ENCODE measurements at regions not wholly inside any gene's neighbourhood (a gene's known extent, or its start where the extent isn't known, plus 50 kb on each side); places are given as distances from the start of the nearest gene placed in this dataset.

DNA sequence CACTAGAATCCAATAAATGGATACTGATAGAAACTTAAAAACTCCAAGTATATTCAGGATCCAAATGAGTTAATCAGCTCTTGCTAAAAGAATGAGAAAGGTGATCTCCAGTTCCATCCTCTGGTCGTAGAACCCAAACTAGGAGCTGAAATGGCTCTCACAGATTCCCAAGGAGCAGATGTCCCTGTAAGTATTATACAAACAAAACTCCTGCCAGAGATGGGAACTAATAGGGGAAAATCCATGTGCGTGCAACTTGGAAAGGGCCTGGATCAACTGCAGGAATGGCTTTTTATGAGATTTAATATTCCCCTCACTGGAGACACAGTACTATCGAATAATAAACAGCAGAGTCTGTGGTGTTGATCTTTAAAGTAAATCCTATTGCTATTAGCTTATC, 309.2 kb upstream of the TBX3 start:
- no peak for DNase-seq

DNA sequence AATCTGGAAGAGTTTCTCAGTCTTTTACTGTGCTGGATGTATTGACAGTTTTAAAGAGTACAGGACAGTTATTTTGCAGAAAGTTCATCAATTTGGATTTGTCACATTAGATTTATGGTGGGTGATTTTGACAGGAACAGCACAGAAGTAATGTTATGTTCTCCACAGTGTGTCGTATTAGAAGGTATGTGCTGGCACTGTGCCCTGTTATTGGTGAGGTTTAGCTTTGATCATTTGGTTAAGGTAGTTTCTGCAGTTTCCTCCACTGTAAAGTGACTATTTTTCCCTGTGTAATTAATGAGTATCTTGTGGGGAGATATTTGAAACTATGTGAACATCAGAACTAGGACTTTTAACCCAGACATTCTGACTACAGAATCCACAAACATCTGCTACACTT, 308.5 kb upstream of the TBX3 start:
- DNase-seq: no peak

DNA sequence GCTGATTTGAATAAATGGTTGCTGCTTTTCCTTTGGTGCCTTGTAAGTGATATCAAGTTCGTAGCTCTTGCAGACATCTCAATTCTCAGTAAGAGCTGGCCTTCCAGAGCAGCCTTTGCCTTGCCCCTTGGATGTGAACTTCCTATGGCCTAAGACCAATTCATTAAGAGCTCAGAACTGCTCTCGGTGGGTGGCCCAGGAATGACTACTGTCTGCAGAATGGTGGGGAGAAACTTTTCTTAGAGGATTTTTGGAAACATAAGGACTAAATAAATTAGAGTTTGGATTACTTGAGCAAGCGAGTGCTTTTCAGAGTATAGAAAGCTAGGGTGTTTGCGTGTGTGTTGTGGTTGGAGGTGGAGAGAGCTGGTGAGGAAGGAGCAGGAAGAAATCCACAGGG, 306.4 kb upstream of the TBX3 start:
- no peak for DNase-seq

DNA sequence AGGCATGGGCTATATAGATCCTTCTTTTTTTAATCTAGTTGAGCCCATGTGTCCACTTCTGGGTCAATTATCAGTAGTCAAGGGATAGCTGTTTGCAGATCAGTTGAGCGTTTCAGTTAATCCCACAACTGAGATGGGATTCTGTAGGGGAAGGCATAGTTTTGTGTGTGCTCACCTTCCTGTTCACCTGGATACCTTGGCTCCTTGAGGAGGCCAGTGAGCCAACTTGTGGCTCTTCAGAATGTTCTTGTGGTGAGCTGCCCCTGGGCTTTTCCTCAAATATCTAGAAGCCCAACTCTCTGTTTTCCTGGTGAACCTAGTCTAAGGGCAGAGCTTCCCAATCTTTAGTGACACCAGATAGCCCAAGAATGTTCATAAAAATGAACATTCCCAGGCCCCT, 302.9 kb upstream of the TBX3 start:
- DNase-seq: no peak

DNA sequence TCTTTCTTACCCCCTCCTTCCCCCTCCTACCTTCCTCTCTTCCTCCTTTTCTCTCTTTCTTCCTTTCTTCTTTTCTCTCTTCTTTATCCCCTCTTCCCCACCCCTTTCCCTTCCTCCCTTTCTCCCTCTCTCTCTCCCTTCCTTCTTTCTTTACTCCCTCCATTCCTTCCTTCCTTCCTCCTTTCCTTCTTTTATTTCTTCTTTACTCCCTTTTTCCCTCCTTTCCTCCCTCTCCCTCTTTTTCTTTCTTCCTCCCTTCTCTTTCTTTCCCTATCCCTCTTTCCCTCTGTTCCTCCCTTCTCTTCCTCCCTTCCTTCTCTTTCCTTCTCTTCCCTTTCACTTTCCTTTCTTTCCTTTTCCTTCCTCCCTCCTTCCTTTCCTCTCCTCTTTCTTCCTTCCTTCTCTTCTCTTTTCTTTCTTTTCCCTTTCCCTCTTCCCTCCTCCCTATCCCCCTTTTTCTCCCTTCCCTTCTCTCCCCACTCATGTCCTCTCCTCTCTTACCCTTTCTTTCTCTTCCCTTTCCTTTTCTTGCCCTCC, 302.3 kb upstream of the TBX3 start:
- DNase-seq: no peak

DNA sequence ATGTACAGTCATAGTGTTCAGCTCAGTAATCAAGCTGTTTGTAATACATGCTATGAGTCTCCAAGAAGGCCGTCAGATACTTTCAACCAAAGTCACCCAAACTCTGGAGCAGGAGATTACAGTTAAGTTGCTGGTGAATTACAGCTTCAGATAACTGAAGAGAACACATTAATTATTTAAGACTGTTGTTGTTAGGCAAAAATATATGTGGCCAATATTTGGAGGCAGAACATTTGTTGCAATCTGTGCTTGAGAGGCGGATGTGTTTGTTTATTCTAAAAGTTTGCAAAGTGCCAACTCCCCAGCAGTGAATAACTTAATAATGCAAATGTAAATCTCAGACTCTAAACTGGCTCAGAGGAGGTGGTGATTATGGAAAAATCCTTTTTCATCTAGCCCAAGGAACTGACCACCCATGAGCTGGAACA, 300.7 kb upstream of the TBX3 start:
- no peak for DNase-seq

DNA sequence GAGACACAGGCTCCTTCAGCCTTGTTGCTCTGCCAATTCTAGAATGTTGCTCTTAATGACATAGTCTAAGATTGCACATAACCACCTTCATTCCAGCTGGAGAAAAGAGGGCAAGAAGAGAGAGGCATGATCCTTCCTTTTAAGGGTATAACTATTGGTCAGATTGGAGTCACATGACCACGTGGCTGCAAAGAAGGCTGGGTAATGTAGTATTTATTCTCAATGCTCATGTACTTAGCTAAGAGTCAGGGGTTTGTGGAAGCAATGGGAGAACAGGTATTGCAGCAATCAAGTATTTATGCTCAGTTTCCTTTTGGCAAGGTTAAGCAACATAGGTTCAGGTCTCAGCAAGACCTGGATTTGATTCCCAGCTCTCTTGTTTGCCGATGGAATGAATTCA, 298.8 kb upstream of the TBX3 start:
- DNase-seq: no peak

DNA sequence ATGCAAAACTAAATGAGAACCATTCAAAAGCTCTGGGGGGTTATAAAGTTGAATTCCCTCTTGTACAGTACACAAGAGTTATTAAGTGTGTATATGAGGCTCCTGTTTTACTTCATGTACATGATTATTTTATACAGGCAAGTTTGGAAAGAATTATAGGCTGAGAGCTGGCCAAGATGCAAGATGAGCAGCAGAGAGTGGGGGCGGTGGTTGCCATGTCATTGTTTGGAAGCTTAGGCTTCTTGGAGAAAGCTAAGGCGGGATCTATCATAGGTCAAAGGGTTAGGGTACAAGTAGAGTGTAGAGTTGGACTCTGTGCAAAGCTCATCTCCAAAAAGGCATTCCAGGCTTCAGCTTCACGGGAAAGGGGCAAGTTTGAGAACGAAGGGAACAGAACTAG, 297.1 kb upstream of the TBX3 start:
- DNase-seq: no peak

DNA sequence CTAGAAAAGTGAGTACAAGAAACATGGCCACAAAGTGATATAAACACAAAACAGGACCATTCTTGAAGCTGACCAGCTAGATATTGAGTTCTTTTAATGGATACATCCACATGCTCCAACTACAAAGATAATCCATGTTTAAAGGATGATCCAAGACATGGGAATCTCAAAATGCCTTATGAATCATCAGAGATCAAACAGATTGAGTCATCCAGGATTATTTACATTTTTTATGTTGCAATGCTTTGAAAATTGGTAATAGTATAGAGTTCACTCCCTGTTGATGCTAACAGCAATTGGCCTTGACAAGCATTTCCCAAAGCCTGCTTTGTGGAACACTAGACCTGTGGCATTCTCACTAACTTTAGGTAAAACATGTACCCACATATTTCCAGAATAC, 293.0 kb upstream of the TBX3 start:
- DNase-seq: no peak

DNA sequence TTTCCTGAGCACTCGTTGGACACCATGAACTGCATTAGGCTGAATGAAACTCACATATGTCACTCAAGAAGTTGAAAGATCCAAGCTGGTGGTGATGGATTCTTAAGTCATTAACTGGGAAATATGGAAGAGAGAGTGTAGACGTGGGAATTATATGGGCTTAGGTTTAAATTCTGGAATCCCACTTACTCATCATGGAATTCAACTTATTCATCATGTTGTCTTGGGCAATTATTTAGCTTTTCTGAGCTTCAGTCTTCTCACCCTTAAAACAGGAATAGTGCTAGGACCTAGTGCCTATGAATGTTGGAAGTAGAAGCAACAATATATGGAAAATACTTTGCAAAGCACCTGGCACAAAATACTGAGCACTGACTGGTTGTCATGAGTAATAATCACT, 292.4 kb upstream of the TBX3 start:
- no peak for DNase-seq

DNA sequence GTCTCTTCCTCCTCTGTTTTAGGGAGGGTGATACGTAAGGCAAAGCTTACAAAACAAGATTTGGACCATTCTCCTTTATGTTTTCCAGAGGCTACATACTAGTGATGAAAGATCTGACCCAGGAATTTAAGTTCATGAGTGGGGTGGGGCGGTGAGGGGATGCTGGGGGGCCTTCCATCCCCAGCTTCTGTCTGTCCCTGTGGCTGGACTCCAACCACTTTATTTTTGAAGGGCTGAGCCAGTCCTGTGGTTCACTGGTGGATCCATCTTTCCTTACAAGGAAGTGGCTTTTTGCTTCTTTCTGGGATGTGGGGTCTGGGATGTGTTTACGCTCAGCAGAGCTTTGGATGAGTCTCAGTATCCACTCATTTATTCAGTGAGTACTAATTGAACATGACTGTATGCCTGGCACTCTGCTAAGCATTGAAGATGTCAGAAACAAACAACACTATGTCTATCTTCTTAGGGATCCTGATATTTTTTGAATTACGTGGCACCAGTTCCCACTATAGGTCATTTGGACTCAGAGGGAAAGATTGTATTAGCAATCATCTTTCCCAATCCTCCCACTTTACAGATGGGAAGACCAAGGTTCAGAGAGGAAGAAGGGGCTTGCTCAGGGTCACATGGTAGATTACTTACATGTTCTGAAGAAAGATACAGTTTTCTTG, 291.8 kb upstream of the TBX3 start:
- DNase-seq: no peak

DNA sequence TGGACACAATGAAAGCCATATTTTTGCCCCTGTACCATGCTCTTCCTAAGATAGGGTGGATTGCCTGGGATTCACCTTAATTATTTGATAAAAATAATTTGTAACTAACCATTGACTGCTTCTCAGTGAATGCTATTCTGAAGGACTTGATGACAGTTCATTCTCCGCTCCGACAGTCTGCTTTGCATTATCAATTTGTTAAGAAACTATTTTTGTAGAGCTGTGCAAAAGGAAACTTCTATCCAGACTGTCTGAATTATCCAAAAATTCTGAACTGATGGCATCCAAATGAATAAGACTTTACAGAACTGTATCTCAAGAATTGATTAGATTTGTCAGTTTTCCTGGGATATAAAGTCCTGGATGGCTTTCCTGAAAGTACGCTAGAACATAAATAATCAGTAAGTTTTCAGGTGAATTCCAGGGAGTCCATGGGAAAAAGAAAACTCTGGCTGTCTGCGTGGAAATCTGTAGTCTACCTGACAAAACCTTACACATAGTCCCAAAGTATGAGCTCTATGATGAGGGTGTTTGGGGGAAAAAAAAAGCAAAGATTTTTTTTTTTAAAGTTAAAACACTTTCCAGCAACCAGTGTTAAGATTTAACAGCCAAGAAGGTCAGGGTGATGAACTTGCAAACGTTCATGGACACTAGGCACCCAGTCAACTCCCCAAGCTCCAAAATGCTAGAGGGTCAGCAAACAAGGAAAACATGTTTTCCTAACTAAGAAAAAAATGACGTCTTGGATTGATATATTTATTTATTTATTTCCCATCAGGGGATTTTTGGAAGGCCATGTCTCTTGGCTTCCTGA, 291.1 kb upstream of the TBX3 start:
- no peak for DNase-seq

DNA sequence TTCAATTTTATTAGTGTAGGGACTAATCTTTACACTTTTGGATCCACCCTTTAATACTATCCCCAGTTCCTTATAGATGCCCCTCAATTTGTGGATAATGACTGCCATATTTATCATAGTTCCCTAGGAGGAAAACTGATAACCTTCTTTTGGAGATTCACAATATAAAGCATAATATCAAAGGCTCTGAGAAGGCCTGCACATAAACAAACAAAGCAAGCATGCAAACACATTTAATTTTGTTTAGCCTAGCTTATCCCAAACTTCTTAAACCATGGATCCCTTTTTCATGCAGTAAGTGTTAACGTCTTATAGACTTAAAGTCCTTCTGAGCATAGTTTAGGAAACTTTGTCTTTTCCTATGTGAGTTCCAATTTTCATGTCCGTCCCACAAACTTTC, 290.4 kb upstream of the TBX3 start:
- no peak for DNase-seq

DNA sequence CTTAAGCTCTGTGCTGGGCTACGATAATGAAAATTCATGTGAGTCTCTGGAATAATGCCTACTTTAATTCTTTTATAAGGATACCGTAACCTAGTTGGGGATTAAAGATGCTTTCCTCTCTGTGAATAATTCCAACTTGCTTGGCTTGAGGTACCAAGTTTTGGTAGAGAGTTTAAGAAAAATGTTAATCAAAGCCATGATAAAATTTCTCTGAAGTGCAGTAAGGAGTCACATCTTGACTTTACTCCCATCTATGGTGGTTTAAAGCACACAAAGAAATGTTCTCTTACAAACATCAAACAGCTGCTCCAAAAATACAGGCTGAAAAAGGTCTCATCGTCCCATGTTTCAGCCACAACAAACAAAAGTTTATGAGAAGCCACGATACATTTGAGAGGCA, 284.8 kb upstream of the TBX3 start:
- DNase-seq: no peak

DNA sequence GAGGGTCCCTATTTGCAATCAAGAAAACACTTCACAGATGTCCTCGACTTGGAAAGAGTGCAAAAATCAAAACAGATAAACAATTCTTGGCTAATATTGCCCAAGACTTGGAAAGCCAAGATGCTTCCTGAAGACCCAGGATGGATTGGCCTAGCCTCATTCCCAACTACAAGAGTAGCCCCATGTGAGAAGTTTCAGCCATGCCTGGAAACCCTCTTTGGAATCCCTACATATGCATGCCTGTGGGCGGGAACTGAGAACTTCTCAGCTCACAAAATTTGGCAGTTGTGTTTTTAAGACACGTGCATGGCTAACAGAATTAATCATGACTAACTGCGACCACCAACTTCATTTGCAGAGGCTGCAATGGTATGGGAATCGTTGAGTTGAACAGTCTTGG, 283.2 kb upstream of the TBX3 start:
- no peak for DNase-seq

DNA sequence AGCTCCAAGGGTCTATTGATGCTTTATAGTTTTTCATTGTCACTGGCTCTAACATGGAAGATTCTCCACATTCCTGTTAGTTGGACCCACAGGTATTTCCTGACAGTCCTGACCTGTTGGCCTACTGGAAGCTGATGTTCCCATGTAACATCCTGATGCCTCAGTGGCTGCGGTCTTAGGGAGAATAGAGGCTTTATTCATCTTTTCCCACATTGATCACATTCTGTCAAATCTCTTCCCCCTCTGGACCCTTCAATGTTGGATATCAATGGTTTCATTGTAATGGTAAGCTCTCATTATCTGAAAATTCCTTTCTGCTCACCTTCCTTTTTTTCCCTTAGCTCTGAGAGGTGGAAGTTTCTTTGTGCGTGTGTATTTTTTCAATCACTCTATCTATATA, 280.9 kb upstream of the TBX3 start:
- no peak for DNase-seq

DNA sequence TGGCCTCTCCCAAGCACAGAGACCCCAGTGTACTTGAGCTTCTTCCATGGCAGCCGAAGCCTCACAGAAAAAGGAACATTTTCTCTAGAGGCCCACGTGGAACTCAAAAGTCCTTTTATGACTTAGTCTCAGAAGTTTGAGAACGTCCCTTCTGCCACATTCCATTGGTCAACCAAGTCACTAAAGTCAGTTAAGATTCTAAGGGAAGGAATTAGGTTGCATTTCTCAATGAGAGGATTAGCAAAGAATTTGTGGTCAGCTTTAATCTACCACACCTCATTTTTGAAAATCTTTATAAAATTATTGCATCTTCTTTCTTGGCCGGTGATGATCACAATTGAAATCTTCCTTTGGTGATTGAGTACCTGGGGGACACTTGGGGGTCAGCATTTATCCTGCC, 279.9 kb upstream of the TBX3 start:
- DNase-seq: no peak

DNA sequence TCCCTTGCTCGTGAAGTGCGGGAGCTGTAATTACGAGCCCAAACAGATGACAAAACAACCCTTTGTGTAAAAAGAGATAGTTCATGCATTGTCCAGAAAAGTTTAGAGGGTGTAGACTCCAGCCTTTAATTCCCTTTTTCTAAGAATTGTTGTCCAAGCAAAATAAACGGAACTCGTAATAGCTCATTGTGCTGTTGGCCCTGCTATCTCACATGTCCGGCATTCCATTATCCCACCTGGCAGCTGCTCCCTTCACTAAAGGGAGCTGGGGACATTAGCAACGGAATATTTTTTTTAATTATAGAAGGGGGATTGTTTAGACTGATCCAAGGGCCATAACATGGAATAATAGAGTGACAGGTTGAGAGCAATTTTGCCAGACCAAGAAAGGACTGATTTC, 277.5 kb upstream of the TBX3 start:
- no peak for DNase-seq

DNA sequence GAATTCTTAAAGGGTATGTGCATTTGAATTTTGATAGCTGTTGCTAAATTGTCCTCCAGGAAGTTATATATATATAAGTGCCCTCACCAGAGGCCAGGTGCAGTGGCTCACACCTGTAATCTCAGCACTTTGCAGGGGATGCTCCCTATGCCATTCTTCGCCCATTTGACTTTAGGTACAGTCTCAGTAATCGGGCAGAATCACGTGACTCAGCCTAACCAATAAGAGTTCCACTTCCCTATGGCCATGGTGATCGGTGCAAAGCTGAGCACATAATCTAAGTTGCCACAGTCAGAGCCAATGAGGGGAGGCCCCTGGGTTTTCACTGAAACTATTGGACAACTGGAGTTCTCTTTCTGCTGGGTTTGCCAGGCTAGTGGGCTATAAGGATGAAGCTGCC, 274.6 kb upstream of the TBX3 start:
- no peak for DNase-seq

DNA sequence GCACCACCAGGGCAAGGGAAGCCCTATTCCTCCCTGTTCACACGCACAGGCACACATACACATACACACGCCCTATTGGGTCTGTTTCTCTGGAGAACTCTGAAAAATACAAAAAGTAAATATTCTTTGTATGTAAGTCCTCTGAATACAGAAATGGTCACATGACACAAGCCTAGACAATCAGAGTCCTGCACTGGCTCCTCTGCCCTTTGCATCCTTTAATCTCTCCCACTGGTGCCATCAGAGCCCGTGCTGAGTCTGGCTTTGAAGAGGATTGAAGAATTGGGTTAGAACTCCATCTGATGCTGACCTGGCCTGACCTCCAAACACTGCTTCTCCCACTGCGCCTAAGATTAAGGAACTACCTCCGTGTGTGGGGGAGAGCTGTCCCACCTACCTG, 273.2 kb upstream of the TBX3 start:
- no peak for DNase-seq

DNA sequence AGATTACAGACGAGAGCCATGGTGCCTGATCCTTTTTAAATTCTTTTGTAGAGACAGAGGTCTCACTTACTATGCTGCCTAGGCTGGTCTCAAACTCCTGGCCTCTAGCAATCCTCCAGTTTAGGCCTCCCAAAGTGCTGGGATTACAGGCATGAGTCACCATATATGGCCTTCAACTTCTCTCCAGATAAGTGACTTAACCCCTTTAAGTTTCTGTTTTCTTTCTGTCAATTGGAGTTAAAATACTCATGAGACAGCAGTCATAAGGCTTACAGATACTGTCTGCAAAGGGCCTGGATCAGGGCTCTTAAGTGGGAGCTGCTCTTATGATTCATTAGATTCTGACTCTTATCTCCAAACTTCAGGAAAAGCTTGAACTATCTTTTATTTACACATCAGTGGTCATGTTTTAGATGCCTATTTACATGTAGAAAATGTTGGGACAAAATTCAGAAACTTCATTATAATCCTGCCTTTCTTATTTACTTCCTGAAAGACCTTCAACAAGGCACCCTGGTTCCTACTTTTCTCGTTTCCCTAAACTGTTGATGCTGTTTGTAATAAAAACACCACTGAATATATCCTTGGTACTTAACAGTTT, 271.5 kb upstream of the TBX3 start:
- no peak for DNase-seq

DNA sequence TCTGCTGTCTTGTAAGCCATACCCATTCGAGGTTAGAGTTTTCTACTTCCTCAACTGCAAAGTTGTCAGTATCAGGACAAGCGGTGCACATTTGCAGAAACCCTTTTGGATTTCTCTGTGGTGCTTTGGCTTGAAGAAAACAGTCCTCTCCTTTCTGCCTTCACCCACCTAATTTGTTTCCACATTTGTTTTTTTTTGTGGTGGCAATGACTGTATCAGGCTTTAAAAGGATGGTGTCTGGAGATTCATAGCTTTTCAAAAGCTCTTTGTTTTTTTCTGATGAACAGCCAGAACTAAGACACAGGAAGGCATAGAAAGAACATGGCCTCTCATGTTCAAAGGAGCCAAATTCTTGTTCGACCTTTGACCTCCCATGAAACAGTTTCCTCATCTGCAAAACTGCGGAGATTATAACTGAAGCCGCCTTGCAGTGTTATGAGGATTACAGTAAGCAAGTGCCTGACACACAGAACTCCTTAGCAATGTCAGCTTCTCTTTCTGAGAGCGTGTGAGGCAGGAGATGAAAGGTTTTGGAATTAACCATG, 270.6 kb upstream of the TBX3 start:
- no peak for DNase-seq

DNA sequence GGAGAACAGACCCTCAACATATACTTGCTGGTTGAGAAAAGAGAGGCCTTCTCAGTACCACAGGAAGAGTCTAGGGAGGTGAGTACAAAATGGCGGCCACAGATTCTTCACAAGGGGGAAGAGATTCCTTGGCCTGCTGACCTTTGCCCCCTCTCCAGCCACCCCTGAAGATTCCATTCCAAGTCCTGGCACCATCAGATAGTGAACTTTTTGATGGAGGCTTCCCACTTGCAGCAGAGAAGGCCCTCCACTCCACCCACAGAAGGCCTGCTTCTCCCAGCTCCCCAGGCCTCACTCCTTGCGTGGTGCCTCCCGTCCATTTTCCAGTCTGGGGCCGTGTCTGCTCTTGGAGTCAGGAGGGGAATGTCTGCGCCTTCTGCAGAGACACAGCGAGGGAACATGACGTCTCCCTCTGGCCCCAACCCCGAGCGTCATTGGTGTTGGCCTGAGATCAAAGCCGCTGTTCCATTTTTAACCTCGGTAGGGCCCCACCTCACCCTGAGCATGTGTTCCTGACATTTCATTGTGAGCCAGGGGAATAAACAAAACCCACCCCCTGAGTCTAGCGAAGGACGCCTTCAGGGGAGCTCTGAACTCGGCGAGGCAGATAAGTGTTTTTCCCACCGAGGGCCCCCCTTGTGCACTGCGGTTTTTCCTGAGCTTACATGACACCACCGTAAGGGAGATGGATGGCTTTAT, 268.7 kb upstream of the TBX3 start:
- no peak for DNase-seq

Measured in DMS53 (cell line).